GM23338 (cell line): ENCODE measurements at regions not wholly inside any gene's neighbourhood (a gene's known extent, or its start where the extent isn't known, plus 50 kb on each side); places are given as distances from the start of the nearest gene placed in this dataset.

Experiments used
- CTCF ChIP-seq, 2 experiments: fragments of 200-600 bp in 1 of 2; sonication (generic) in 1 of 2; conservative IDR thresholded peaks; 2 replicates each; pipeline versions ENCODE4 v1.5.1 to v1.6.1; 2016 to 2017; ENCODE audit warnings: antibody characterized with exemption in 2 of 2, low read depth in 2 of 2, mild to moderate bottlenecking in 2 of 2, moderate library complexity in 1 of 2
- EZH2 ChIP-seq: fragments of 200-600 bp; sonication (generic); IDR thresholded peaks from one replicate; pipeline ENCODE4 v1.8.0; 2017; ENCODE audit warnings: antibody characterized with exemption, mild to moderate bottlenecking, low read depth; ENCODE audit not compliant: unreplicated experiment
- EZH2phosphoT487 ChIP-seq: fragments of 200-600 bp; sonication (generic); IDR thresholded peaks from one replicate; pipeline ENCODE4 v1.8.1; 2018; ENCODE audit warnings: antibody characterized with exemption; ENCODE audit not compliant: unreplicated experiment
- POLR2AphosphoS5 ChIP-seq: IDR thresholded peaks from 2 replicates; pipeline ENCODE4 v1.6.1; 2016; ENCODE audit warnings: antibody characterized with exemption, low read depth
- REST ChIP-seq: IDR thresholded peaks from one replicate; pipeline ENCODE4 v1.6.1; 2018; ENCODE audit warnings: antibody characterized with exemption; ENCODE audit not compliant: unreplicated experiment
- STAT1 ChIP-seq: IDR thresholded peaks from one replicate; pipeline ENCODE4 v1.6.1; 2016; ENCODE audit warnings: antibody characterized with exemption; ENCODE audit not compliant: unreplicated experiment
- ZNF462 ChIP-seq: fragments of 250-450 bp; sonication (Bioruptor Pico); IDR thresholded peaks from 2 replicates; pipeline ENCODE4 v1.5.0; 2020; ENCODE audit warnings: mild to moderate bottlenecking, moderate library complexity

GRCh38 chr12:67797753-67798152 is 149.2 kb downstream of the DYRK2 start:
- TF ChIP-seq CTCF (conservative IDR thresholded peaks at IDR 0.05; ENCODE audit: low read depth in 2 of 2) (no peak), POLR2AphosphoS5 (no peak), ZNF462 (no peak), EZH2phosphoT487 (no peak), STAT1 (no peak), REST (no peak), EZH2 (no peak)
